ENCODE measurements at regions not wholly inside any gene's neighbourhood (a gene's known extent, or its start where the extent isn't known, plus 50 kb on each side); places are given as distances from the start of the nearest gene placed in this dataset.

DNA sequence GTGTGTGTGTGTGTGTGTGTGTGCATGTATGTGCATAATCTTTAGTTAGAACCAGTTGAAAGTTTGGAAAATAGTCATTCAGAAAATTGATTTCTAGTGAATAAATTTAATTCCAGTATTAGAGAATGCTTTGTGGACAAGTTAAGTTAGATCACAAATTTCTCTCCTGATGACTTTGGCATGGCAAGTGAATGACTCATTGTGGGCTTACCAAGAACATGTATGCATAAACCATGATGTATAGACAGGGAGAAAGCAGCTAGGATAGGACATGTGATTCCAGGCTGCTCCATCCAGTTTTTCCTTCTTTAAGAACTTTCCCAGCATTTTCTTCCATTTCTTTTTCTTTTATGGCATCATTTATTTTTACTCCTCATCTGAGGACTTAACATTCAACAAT lies 85.7 kb upstream of the SGCD start:
- no peaks in the 10 kb centered on the region for H3K36me3 Mint-ChIP-seq
- no peaks in the 10 kb centered on the region for H3K9me3 Mint-ChIP-seq
- no peak for ATAC-seq
- H3K27ac Mint-ChIP-seq: no peak overlapping the region
- DNase-seq (ENCODE audit: low spot score in 2 of 2): no peak

DNA sequence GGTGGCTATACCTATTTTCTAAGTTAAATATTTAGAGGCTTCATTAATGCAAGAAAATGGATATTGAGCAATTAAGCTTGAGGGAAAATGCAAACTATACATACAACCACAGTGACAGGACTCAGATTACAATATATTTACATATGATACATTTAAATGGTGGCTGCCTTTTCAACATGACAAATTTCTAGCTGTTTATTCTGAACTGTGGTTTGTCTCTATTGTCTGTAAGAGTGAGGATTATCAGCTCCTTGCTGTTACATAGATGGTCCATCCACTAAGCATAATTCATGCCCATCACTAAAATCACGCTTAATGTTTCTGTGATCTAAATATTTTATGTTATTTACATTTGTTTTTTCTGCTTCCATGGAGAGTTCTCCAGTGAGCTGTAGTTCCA lies 81.1 kb upstream of the SGCD start:
- DNase-seq (ENCODE audit: low spot score in 2 of 2) (no peak), ATAC-seq (no peak)
- Mint-ChIP-seq H3K9me3 (peaks cover 0 to 4% of the 10 kb centered on the region in 2 donors), H3K27ac (no peak overlapping the region), H3K36me3 (no peaks in the 10 kb centered on the region)

DNA sequence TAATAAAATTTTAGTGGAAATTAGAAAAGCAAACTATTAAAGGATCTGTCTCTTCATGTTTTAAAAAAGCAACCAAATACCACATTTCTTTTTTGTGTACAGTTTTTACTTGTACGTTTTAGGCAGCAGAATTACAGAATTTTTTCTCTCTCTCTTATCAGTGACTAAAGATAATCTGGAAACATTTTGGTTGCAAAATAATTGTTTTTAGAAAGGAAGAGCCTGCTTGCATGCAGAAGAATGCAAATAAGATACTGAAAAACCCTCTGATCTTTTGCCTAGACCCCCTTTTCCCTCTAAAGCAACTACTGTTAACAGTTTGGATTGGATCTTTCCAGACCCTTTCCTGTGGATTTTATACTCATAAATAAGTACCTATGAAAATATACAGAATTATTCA lies 75.9 kb upstream of the SGCD start:
- H3K9me3 Mint-ChIP-seq: peaks cover 0 to 4% of the 10 kb centered on the region in 2 donors

GRCh38 chr5:156253130-156253529 lies 73.8 kb upstream of the SGCD start:
- ATAC-seq (no peak), DNase-seq (ENCODE audit: low spot score in 2 of 2) (no peak)
- H3K36me3 Mint-ChIP-seq: no peaks in the 10 kb centered on the region
- no peaks in the 10 kb centered on the region for H3K9me3 Mint-ChIP-seq
- H3K27ac Mint-ChIP-seq: no peak overlapping the region

More for the DNA sequence above, 75.9 kb upstream of the SGCD start:
- no peak for DNase-seq (ENCODE audit: low spot score in 2 of 2)
- no peak for ATAC-seq
- H3K27ac Mint-ChIP-seq: no peak overlapping the region
- no peaks in the 10 kb centered on the region for H3K36me3 Mint-ChIP-seq

DNA sequence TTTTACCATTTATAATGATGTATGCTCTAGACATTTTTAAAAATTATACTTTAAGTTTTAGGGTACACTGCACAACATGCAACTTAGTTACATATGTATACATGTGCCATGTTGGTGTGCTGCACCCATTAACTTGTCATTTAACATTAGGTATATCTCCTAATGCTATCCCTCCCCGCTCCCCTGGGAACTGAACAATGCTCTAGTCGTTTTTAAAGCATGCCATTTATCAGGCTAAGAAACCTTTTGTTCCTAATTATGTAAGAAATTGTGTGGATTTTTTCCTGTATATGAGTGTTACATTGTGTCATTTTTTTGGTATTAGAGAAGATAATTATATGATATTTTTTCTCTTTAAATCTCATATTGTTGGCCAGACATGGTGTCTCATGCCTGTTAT lies 72.8 kb upstream of the SGCD start:
- no peak for DNase-seq (ENCODE audit: low spot score in 2 of 2)
- H3K9me3 Mint-ChIP-seq: no peaks in the 10 kb centered on the region
- no peak overlapping the region for H3K27ac Mint-ChIP-seq
- ATAC-seq: no peak
- no peaks in the 10 kb centered on the region for H3K36me3 Mint-ChIP-seq

DNA sequence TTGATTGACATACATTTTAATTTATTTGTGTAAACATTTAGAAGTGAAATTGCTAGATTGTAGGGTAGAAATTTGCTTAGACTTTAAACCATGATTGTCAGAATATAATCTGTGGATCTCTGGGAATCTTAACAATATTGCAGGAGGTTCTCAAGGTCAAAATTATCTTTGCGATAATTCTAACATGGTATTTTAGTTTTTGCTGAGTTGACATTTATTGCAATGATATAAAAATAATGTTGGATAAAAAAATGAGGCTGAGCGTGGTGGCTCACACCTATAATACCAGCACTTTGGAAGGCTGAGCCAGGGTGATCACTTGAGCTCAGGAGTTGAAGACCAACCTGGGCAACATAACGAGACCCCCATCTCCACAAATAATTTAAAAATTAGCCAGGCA lies 70.3 kb upstream of the SGCD start:
- no peaks in the 10 kb centered on the region for H3K36me3 Mint-ChIP-seq
- no peaks in the 10 kb centered on the region for H3K9me3 Mint-ChIP-seq
- no peak overlapping the region for H3K27ac Mint-ChIP-seq
- DNase-seq (ENCODE audit: low spot score in 2 of 2): no peak
- ATAC-seq: no peak

DNA sequence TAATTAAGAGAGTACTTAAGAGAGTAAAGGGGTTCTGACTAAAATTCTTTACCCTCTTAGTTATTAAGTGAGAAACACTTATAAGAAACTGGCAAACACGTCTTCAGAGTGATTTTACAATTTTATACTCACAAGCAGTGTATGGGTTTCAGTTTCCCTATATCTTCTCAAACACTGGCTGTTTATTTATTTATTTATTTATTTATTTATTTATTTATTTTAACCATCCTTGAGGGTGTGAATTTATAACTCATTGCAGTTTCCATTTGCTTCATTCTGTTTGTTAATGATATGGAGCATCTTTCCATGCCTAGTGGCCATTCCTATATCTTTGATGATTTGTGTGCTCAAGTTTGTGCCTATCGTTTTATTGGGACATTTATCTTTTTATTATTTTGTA lies 68.0 kb upstream of the SGCD start:
- no peaks in the 10 kb centered on the region for H3K36me3 Mint-ChIP-seq
- ATAC-seq (no peak), DNase-seq (ENCODE audit: low spot score in 2 of 2) (no peak)
- no peaks in the 10 kb centered on the region for H3K9me3 Mint-ChIP-seq
- H3K27ac Mint-ChIP-seq: no peak overlapping the region

GRCh38 chr5:156259618-156260017 lies 67.3 kb upstream of the SGCD start:
- Mint-ChIP-seq H3K27ac (no peak overlapping the region), H3K9me3 (no peaks in the 10 kb centered on the region)

GRCh38 chr5:156261275-156261939 lies 65.6 kb upstream of the SGCD start:
- ATAC-seq: no peak
- H3K36me3 Mint-ChIP-seq: no peaks in the 10 kb centered on the region

More at GRCh38 chr5:156259618-156260017, 67.3 kb upstream of the SGCD start:
- H3K36me3 Mint-ChIP-seq: no peaks in the 10 kb centered on the region
- DNase-seq (ENCODE audit: low spot score in 2 of 2): no peak
- no peak for ATAC-seq

GRCh38 chr5:156271569-156271968 lies 55.4 kb upstream of the SGCD start:
- peaks cover 6% of the 10 kb centered on the region in 2 donors for H3K9me3 Mint-ChIP-seq
- H3K36me3 Mint-ChIP-seq: no peaks in the 10 kb centered on the region
- H3K27ac Mint-ChIP-seq: no peak overlapping the region

More at GRCh38 chr5:156261275-156261939, 65.6 kb upstream of the SGCD start:
- H3K27ac Mint-ChIP-seq: no peak overlapping the region
- DNase-seq (ENCODE audit: low spot score in 2 of 2): no peak
- no peaks in the 10 kb centered on the region for H3K9me3 Mint-ChIP-seq

DNA sequence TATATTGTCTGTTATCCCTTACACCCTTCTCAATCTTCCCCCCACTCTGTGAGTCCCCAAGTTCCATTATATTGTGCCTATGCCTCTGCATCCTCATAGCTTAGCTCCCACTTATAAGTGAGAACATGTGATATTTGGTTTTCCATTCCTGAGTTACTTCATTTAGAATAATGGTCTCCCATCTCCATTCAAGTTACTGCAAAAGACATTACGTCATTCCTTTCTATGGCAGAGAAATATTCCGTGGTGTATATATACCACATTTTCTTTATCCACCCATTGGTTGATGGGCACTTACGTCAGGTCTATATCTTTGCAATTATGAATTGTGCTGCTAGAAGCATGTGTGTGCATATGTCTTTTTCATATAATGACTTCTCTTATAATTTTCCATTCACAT lies 54.8 kb upstream of the SGCD start:
- no peaks in the 10 kb centered on the region for H3K36me3 Mint-ChIP-seq
- no peak overlapping the region for H3K27ac Mint-ChIP-seq
- peaks cover 6% of the 10 kb centered on the region in 2 donors for H3K9me3 Mint-ChIP-seq
- DNase-seq (ENCODE audit: low spot score in 2 of 2): no peak
- no peak for ATAC-seq

More at GRCh38 chr5:156271569-156271968, 55.4 kb upstream of the SGCD start:
- ATAC-seq (no peak), DNase-seq (ENCODE audit: low spot score in 2 of 2) (no peak)

DNA sequence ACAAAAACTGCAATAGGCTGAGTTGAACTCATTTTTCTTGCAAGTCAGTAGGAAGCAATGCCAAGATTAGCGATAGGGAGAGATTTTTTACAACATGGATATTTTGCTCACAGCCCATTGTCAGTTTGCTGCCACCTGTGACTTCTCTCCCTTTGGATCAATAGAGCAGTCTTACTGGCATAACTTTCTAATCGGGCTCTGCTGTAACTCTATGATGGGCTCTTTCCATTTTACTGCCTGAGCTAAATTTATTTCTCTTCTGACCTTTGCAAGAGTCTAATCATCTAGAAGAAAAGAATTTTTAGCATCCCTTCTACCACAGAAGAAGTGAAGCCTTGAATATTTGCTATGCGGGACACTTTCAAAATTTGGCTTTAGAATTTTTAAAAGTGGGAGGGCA lies 53.6 kb upstream of the SGCD start:
- DNase-seq (ENCODE audit: low spot score in 2 of 2) (no peak), ATAC-seq (no peak)
- Mint-ChIP-seq H3K36me3 (no peaks in the 10 kb centered on the region), H3K9me3 (peaks cover 6% of the 10 kb centered on the region in 2 donors), H3K27ac (no peak overlapping the region)

GRCh38 chr5:156274453-156274852 lies 52.5 kb upstream of the SGCD start:
- no peak for ATAC-seq
- no peak for DNase-seq (ENCODE audit: low spot score in 2 of 2)
- H3K36me3 Mint-ChIP-seq: no peaks in the 10 kb centered on the region
- H3K9me3 Mint-ChIP-seq: peaks cover 0 to 6% of the 10 kb centered on the region in 2 donors
- no peak overlapping the region for H3K27ac Mint-ChIP-seq
